OCI-LY7 (cell line): ENCODE measurements at regions not wholly inside any gene's neighbourhood (a gene's known extent, or its start where the extent isn't known, plus 50 kb on each side); places are given as distances from the start of the nearest gene placed in this dataset.

Source experiments
- CTCF ChIP-seq: fragments of 200-600 bp; sonication (generic); conservative IDR thresholded peaks from 2 replicates; pipeline ENCODE4 v1.5.1; 2014; ENCODE audit warnings: mild to moderate bottlenecking, antibody characterized with exemption, low read length, moderate library complexity, mixed read lengths
- EZH2phosphoT487 ChIP-seq: fragments of 200-600 bp; sonication (generic); IDR thresholded peaks from 2 replicates; pipeline ENCODE4 v1.6.1; 2018; ENCODE audit warnings: low read depth, borderline replicate concordance, mild to moderate bottlenecking, mixed run types, antibody characterized with exemption, low read length, moderate library complexity, mixed read lengths

- no peak for TF ChIP-seq CTCF
- no peak for TF ChIP-seq EZH2phosphoT487
Measured at GRCh38 chr9:95585824-95586223, 69.1 kb upstream of the PTCH1 start.
